GM21529 (cell line): ENCODE measurements at regions not wholly inside any gene's neighbourhood (a gene's known extent, or its start where the extent isn't known, plus 50 kb on each side); places are given as distances from the start of the nearest gene placed in this dataset.
"Not testable (repeated sequence)": the region's sequence is repeated elsewhere in the genome, so short reads cannot be mapped to it uniquely, and the experiment has no call there.

ENCODE experiments used
- ATAC-seq: cut with Tn5 transposase; IDR thresholded peaks from one replicate; pipeline ENCODE4 v1.9.1; 2021; ENCODE audit not compliant: unreplicated experiment

GRCh38 chr3:69688400-69688799, 50.9 kb upstream of the MITF start:
- no peak for ATAC-seq

GRCh38 chr3:69687641-69688040, 51.6 kb upstream of the MITF start:
- no peak for ATAC-seq

GRCh38 chr3:69686056-69686455, 53.2 kb upstream of the MITF start:
- ATAC-seq: no peak

GRCh38 chr3:69684309-69684961, 54.8 kb upstream of the MITF start:
- no peak for ATAC-seq

- ATAC-seq: no peak
Observed at GRCh38 chr3:69683082-69683806, 56.0 kb upstream of the MITF start.

GRCh38 chr3:69677456-69677855, 61.8 kb upstream of the MITF start:
- ATAC-seq: not testable (repeated sequence)

- ATAC-seq: no peak
Observed at GRCh38 chr3:69675786-69676530, 63.3 kb upstream of the MITF start.

- ATAC-seq: no peak
Observed at GRCh38 chr3:69674752-69675151, 64.5 kb upstream of the MITF start.

GRCh38 chr3:69671082-69671952, 67.9 kb upstream of the MITF start:
- no peak for ATAC-seq

GRCh38 chr3:69669070-69669469, 70.2 kb upstream of the MITF start:
- no peak for ATAC-seq

- no peak for ATAC-seq
Observed at GRCh38 chr3:69665026-69665737, 74.1 kb upstream of the MITF start.

GRCh38 chr3:69660631-69661030, 78.6 kb upstream of the MITF start:
- ATAC-seq: no peak

GRCh38 chr3:69659180-69659910, 79.9 kb upstream of the MITF start:
- no peak for ATAC-seq

- no peak for ATAC-seq
Observed at GRCh38 chr3:69658514-69659140, 80.6 kb upstream of the MITF start.

- ATAC-seq: not testable (repeated sequence)
Observed at GRCh38 chr3:69657030-69657429, 82.2 kb upstream of the MITF start.

- ATAC-seq: no peak
Observed at GRCh38 chr3:69651765-69652164, 87.5 kb upstream of the MITF start.

- ATAC-seq: no peak
Observed at GRCh38 chr3:69650066-69650419, 89.2 kb upstream of the MITF start.

- ATAC-seq: no peak
Observed at GRCh38 chr3:69649120-69650065, 89.9 kb upstream of the MITF start.
